Epithelial cell of proximal tubule (primary cell): ENCODE measurements at regions not wholly inside any gene's neighbourhood (a gene's known extent, or its start where the extent isn't known, plus 50 kb on each side); places are given as distances from the start of the nearest gene placed in this dataset.
"Not testable (repeated sequence)": the region's sequence is repeated elsewhere in the genome, so short reads cannot be mapped to it uniquely, and the experiment has no call there.

Source experiments
- DNase-seq: peaks from one replicate; pipeline ENCODE4 v3.0.0-alpha.2; 2011; ENCODE audit warnings: low read depth
- H3K4me3 ChIP-seq: 2 replicates; pipeline ENCODE4 v1.5.1; 2011; ENCODE audit warnings: low read depth, mild to moderate bottlenecking, low read length
- CTCF ChIP-seq: conservative IDR thresholded peaks from 2 replicates; pipeline ENCODE4 v1.5.1; 2012; ENCODE audit warnings: low read depth, mild to moderate bottlenecking, low read length

- no peak for DNase-seq
- TF ChIP-seq CTCF: no peak
- H3K4me3 ChIP-seq: no peak overlapping the region
Measured at GRCh38 chr6:125446011-125446410, 144.2 kb upstream of the HDDC2 start.

- no peak overlapping the region for H3K4me3 ChIP-seq
- DNase-seq: no peak
- no peak for TF ChIP-seq CTCF
Measured at GRCh38 chr6:125451750-125452149, 150.0 kb upstream of the HDDC2 start.

DNA sequence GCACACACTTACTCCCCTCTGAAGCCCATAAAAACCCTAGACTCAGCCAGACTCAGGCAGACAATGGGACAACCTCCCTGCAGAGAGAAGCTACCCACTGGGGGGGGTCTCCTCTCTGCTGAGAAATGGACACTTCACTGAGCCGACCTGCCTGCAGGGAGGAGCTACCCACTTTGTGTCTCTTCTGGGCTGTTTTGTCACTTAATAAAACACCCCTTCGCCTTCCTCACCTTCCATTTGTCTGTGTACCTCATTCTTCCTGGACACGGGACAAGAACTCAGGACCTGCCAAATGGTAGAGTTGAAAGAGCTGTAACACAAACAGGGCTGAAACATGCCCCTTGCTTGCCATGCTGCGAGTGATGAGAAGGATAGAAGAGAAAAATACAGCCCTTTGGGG is 151.7 kb upstream of the HDDC2 start:
- TF ChIP-seq CTCF: no peak
- no peak overlapping the region for H3K4me3 ChIP-seq
- DNase-seq: no peak

GRCh38 chr6:125454351-125454750 is 152.6 kb upstream of the HDDC2 start:
- TF ChIP-seq CTCF: no peak
- no peak for DNase-seq
- no peak overlapping the region for H3K4me3 ChIP-seq

- DNase-seq, H3K4me3 ChIP-seq: not testable (repeated sequence)
Measured at GRCh38 chr6:125458493-125458892, 156.7 kb upstream of the HDDC2 start.

DNA sequence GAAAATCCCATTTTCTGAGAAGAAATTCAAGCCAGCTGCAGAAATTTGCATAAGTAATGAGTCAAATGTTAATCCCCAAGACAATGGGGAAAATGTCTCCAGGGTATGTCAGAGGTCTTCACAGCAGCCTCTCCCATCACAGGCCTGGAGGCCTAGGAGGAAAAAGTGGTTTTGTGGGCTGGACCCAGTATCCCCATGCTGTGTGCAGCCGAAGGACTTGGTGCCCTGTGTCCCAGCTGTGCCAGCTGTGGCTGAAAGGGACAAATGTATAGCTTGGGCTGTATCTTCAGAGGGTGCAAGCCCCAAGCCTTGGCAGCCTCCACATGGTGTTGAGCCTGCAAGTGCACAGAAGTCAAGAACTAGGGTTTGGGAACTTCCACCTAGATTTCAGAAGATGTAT is 163.6 kb upstream of the HDDC2 start:
- DNase-seq, H3K4me3 ChIP-seq: not testable (repeated sequence)

DNA sequence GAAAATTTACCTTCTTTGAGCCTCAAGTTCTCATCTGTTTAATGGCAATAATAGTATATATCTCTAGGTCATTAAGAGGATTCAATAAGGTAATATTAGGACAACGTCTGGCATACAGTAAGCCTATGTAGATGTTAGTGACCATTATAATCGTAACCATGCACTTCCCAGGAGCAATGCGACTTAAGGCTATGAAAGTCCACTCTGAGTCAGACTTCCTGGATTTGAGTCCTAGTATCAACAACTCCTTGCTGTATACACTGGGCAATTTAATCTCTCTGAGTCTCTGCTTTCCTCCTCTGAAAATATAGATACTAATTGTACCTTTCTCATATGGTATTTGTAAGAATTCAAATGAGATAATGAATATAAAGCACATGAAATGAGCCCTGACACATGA is 168.1 kb upstream of the HDDC2 start:
- no peak overlapping the region for H3K4me3 ChIP-seq
- no peak for DNase-seq
- TF ChIP-seq CTCF: no peak

- H3K4me3 ChIP-seq: no peak overlapping the region
- no peak for TF ChIP-seq CTCF
Measured at GRCh38 chr6:125471667-125472066, 169.9 kb upstream of the HDDC2 start.

More at GRCh38 chr6:125471667-125472066, 169.9 kb upstream of the HDDC2 start:
- DNase-seq: no peak
